Body of pancreas (tissue), 4 donors: ENCODE measurements at regions not wholly inside any gene's neighbourhood (a gene's known extent, or its start where the extent isn't known, plus 50 kb on each side); places are given as distances from the start of the nearest gene placed in this dataset.

ENCODE experiments used
- ATAC-seq: fragments of 150-250 bp; one replicate; pipeline ENCODE4 v1.9.1; 2016
- DNase-seq, 4 donors: peaks; one replicate each; pipeline ENCODE4 v3.0.0-alpha.2; 2019
- H3K27ac ChIP-seq, 4 donors: fragments of 200-600 bp; sonication (generic); 1 replicate in 3 of 4; 2 replicates in 1 of 4; pipeline versions ENCODE4 v1.5.1 to v1.6.1; 2016 to 2019; ENCODE audit warnings: mild to moderate bottlenecking in 1 of 4, mixed read lengths in 1 of 4, moderate library complexity in 1 of 4
- H3K27me3 ChIP-seq, 2 donors: fragments of 200-600 bp; sonication (generic); one replicate each; pipeline ENCODE4 v1.6.0; 2016; ENCODE audit warnings: mild to moderate bottlenecking in 1 of 2
- H3K36me3 ChIP-seq, 2 donors: fragments of 200-600 bp; sonication (generic); replicated peaks in 1 of 2; 2 replicates each; pipeline ENCODE4 v1.5.1; 2016; ENCODE audit warnings: low read depth in 2 of 2; ENCODE audit not compliant: insufficient read depth in 1 of 2
- H3K4me1 ChIP-seq: fragments of 200-600 bp; sonication (generic); one replicate; pipeline ENCODE4 v1.6.0; 2016
- H3K4me3 ChIP-seq, 2 donors: fragments of 200-600 bp; sonication (generic); 1 replicate in 1 of 2; 2 replicates in 1 of 2; pipeline ENCODE4 v1.5.1; 2016 to 2019
- H3K9me3 ChIP-seq, 3 donors: fragments of 200-600 bp; sonication (generic); 1 replicate in 2 of 3; 2 replicates in 1 of 3; pipeline ENCODE4 v1.5.1; 2016
- CTCF ChIP-seq, 7 experiments: fragments of 450-650 bp in 4 of 7; fragments of 200-600 bp in 3 of 7; sonication (generic) in 3 of 7; IDR thresholded peaks; one replicate each; pipeline ENCODE4 v1.5.1; 2016 to 2019; ENCODE audit warnings: antibody characterized with exemption in 7 of 7
- POLR2A ChIP-seq, 3 donors: fragments of 450-650 bp; IDR thresholded peaks; one replicate each; pipeline ENCODE4 v1.6.1; 2016; ENCODE audit warnings: antibody characterized with exemption in 3 of 3, mild to moderate bottlenecking in 2 of 3
- WGBS, 2 donors: methylation state at CpG; one replicate each; pipeline ENCODE4 v1.1.5; 2017; 5-methylcytosine and 5-hydroxymethylcytosine counted together
- intact Hi-C: fragments of 100-400 bp; cut with DNase I; formaldehyde crosslinking; loops from one replicate; pipeline ENCODE4 v1.15.1; 2023

- TF ChIP-seq CTCF (IDR thresholded peaks at IDR 0.05) (no peak), POLR2A (IDR thresholded peaks at IDR 0.05) (no peak)
- no peak overlapping the region for H3K27ac ChIP-seq
- no peak for DNase-seq
- no peaks in the 10 kb centered on the region for H3K9me3 ChIP-seq
- WGBS, 2 donors = 71 to 86% methylated on average over 1 of the region's 1 CpG
- no peaks in the 10 kb centered on the region for H3K36me3 ChIP-seq
- no peak overlapping the region for H3K4me3 ChIP-seq
- no peak for ATAC-seq
- no peaks in the 10 kb centered on the region for H3K27me3 ChIP-seq
- intact Hi-C loops = no loop called here
- H3K4me1 ChIP-seq = no peaks in the 10 kb centered on the region
These were observed 80.8 kb upstream of the SLC8A3 start for GRCh38 chr14:70269582-70269981.

- 81 to 83% methylated on average over 2 of the region's 2 CpGs for WGBS, 2 donors
- Histone ChIP-seq H3K27ac (no peak overlapping the region), H3K4me3 (no peak overlapping the region), H3K36me3 (no peaks in the 10 kb centered on the region), H3K4me1 (no peaks in the 10 kb centered on the region), H3K9me3 (no peaks in the 10 kb centered on the region), H3K27me3 (no peaks in the 10 kb centered on the region)
- no peak for ATAC-seq
- TF ChIP-seq POLR2A (IDR thresholded peaks at IDR 0.05) (no peak), CTCF (IDR thresholded peaks at IDR 0.05) (no peak)
- intact Hi-C loops = no loop called here
- DNase-seq = no peak
These were observed 80.0 kb upstream of the SLC8A3 start for GRCh38 chr14:70268760-70269159.

- Histone ChIP-seq H3K36me3 (no peaks in the 10 kb centered on the region), H3K9me3 (no peaks in the 10 kb centered on the region), H3K4me3 (no peak overlapping the region), H3K4me1 (no peaks in the 10 kb centered on the region), H3K27me3 (no peaks in the 10 kb centered on the region), H3K27ac (no peak overlapping the region)
- 91 to 94% methylated on average over 2 of the region's 2 CpGs for WGBS, 2 donors
- no peak for TF ChIP-seq CTCF (IDR thresholded peaks at IDR 0.05)
- TF ChIP-seq POLR2A (IDR thresholded peaks at IDR 0.05) = no peak
- DNase-seq (no peak), ATAC-seq (no peak)
- intact Hi-C loops = no loop called here
These were observed 77.4 kb upstream of the SLC8A3 start for GRCh38 chr14:70266157-70266556.

GRCh38 chr14:70265422-70265821 lies 76.7 kb upstream of the SLC8A3 start:
- intact Hi-C loops = no loop called here
- H3K4me3 ChIP-seq = no peak overlapping the region
- DNase-seq (no peak), ATAC-seq (no peak)
- TF ChIP-seq POLR2A (IDR thresholded peaks at IDR 0.05) (no peak), CTCF (IDR thresholded peaks at IDR 0.05) (no peak)
- no peak overlapping the region for H3K27ac ChIP-seq
- H3K27me3 ChIP-seq = no peaks in the 10 kb centered on the region
- H3K36me3 ChIP-seq = no peaks in the 10 kb centered on the region
- H3K4me1 ChIP-seq = no peaks in the 10 kb centered on the region
- 89 to 96% methylated on average over 2 of the region's 2 CpGs for WGBS, 2 donors
- no peaks in the 10 kb centered on the region for H3K9me3 ChIP-seq

- intact Hi-C loops = no loop called here
- Histone ChIP-seq H3K9me3 (no peaks in the 10 kb centered on the region), H3K27me3 (no peaks in the 10 kb centered on the region), H3K36me3 (no peaks in the 10 kb centered on the region), H3K4me1 (no peaks in the 10 kb centered on the region), H3K27ac (no peak overlapping the region), H3K4me3 (no peak overlapping the region)
- 94 to 98% methylated on average over 1 of the region's 1 CpG for WGBS, 2 donors
- ATAC-seq (no peak), DNase-seq (no peak)
- no peak for TF ChIP-seq POLR2A (IDR thresholded peaks at IDR 0.05)
- TF ChIP-seq CTCF (IDR thresholded peaks at IDR 0.05) = no peak
These were observed 70.7 kb upstream of the SLC8A3 start for GRCh38 chr14:70259420-70259819.
